ENCODE measurements at regions not wholly inside any gene's neighbourhood (a gene's known extent, or its start where the extent isn't known, plus 50 kb on each side); places are given as distances from the start of the nearest gene placed in this dataset.
A peak's percentile ranks its signal among the peaks of the same experiment; 100 is the strongest.

GRCh38 chr3:83513677-83514076 lies 1445.1 kb upstream of the CADM2 start:
- DNase-seq = no peak

DNA sequence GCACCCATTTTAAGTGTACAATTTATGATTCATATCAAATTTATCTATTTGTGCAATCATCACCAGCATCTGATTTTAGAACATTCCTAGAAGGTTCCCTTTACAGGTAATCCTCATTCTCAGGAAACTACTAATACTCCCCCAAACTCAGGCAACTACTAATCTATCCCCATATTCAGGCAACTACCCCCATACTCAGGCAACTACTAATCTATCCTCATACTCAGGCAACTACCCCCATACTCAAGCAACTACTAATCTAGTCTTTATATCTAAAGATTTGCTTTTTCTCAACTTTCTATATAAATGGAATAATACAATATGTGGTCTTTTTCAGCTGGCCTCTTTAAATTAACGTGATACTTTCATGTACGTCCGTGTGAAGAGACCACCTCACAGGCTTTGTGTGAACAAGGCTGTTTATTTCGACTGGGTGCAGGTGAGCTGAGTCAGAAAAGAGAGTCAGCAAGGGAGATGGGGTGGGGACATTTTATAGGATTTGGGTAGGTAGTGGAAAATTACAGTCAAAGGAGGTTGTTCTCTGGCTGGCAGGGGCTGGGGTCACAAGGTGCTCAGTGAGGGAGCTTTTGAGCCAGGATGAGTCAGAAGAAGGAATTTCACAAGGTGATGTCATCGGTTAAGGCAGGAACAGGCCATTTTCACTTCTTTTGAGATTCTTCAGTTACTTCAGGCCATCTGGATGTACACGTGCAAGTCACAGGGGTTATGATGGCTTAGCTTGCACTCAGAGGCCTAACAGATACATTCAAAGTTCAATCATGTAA lies 1444.5 kb upstream of the CADM2 start:
- DNase-seq = no peak

- DNase-seq = no peak
Measured at GRCh38 chr3:83515123-83515522, 1443.7 kb upstream of the CADM2 start.

DNA sequence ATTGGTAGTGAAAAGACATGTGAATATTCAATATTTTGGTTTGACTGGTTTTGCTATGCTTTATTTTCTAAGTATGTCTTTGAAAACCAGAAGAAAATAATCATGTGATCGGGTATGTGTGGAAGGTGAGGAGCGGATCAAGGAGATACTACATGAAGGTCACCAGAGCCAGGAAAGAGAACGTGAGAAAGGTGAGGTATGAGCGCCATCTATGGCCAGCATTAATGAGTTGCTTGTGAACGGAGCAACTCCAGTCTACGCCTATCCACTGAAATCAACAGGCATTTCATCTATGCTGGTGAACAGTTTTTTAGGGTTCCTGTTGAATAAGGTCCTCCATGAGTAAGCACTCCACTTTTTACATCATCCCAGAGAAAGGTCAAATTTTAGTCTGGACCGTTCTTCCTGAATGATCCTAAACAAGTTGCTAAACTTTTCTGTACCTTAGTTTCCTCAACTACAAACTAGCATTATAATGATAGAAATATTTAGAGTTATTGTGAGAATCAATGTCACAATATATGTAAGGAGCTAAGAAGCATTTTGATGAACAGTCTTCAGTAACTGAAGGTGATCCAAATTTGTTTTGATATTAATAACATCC lies 1435.2 kb upstream of the CADM2 start:
- peak; percentile 49 for DNase-seq

DNA sequence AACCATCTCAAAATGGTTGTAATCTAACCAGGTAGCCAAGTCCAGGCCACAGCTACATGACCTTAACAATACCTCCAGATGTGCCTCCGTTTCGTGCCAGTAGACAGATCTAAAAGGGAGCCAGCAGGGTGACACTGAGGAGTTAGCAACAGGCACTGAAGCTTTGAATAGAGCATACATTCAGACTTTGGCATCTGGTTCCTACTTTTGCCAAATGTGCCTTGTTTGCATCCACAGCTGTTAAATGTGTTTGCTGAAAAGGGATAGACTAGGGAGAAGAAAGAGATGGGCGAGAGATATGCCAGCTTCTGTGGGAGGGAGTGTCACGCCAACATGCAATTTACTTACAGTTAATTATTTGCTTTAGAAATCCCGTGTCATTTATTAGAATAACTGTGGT lies 1433.9 kb upstream of the CADM2 start:
- DNase-seq = peak; percentile 14

- DNase-seq = no peak
Measured at GRCh38 chr3:83559082-83559481, 1399.7 kb upstream of the CADM2 start.

DNA sequence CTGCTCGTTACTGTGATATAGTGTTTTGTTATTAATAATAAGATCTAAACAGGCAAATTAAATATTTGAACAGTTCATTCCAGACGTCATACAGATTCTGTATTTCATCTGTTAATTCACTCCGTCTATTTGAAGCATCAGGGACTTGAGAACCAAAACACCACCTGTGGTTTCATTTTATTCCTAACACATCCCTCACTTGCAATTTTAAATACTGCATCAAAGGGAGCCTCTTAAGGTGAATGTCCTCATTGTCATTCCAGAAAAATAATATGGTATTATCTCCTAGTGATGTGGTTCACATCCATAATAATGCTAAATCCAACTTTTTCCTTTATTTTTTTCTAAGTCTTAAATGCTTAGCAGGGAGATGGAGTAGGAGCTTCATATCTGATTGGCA lies 1390.9 kb upstream of the CADM2 start:
- no peak for DNase-seq

DNA sequence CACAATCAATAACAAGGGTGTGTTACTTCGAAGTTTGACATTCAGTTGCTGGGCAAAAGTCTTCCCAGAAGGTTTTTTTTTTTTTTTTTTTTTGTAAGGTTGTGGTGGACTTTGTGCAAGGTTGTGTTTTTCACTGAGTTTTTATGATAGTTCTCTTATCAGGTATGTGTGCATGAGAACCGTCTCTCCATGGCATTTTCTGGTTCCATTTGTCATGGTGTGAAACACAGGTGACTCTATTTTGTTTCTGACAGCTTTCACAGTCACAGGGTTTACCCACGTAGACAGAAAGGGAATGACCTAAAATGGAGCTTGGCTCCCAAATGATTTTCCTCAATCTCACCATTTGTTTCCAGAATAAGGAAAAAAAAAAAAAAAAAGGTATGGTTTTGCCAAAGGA lies 1377.2 kb upstream of the CADM2 start:
- DNase-seq = no peak

- no peak for DNase-seq
Measured at GRCh38 chr3:83601704-83602103, 1357.1 kb upstream of the CADM2 start.

DNA sequence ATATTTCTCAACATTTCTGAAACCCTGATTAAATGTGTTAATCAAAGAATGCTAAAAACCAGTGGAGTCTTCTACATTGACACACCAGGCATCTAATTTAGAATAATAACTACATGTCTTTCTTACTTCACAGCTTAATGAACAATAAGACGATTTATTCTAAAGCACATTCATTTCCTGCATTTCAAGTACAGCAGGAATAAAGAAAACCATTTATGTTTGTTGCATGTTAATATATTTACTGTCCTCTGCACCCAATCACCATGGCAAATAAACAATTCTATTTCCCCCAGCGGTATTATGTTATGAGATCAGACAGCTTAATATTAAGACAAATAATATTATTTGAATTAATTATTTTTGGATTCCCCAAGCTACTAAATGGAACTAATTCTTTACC lies 1336.3 kb upstream of the CADM2 start:
- no peak for DNase-seq

GRCh38 chr3:83625261-83625660 lies 1333.5 kb upstream of the CADM2 start:
- no peak for DNase-seq

DNA sequence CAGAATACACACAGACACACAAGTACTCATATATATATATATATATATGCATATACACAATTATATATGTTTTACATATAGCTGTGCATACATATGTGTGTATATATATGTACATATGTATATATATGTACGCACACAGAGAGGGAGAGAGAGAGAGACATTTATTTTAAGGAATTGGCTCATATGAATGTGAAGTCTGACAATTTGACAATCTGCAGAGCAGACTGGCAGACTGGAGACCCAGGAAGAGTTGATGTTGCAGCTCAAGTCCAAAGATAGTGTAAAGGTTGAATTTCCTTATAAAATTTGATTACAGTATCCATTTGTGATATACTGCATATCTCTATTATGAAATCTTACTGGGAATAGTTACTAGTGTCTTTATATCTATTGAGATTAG lies 1330.3 kb upstream of the CADM2 start:
- no peak for DNase-seq

DNA sequence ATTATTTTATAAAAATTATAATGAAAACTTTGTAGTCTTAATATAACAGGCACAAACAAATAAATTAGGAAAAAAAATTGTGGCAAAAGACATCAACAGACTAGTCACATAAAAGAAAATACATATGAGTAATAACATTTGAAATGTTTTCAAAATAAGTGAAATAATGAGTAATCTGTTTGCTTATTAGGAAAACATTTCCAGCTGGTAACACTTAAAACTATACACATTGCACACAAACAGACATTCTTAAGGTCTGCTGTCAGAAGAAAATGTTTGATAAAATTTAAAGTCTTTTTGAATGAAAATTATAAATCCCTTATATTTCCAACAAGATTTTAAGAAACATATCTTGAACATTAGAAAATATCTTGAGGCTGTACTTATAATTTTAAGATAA lies 1326.3 kb upstream of the CADM2 start:
- no peak for DNase-seq

GRCh38 chr3:83633758-83634157 lies 1325.0 kb upstream of the CADM2 start:
- no peak for DNase-seq

GRCh38 chr3:83649692-83650091 lies 1309.1 kb upstream of the CADM2 start:
- no peak for DNase-seq

- DNase-seq = no peak
Measured at GRCh38 chr3:83655083-83655482, 1303.7 kb upstream of the CADM2 start.

- DNase-seq = peak; percentile 29
Measured at GRCh38 chr3:83662381-83662960, 1296.3 kb upstream of the CADM2 start.

DNA sequence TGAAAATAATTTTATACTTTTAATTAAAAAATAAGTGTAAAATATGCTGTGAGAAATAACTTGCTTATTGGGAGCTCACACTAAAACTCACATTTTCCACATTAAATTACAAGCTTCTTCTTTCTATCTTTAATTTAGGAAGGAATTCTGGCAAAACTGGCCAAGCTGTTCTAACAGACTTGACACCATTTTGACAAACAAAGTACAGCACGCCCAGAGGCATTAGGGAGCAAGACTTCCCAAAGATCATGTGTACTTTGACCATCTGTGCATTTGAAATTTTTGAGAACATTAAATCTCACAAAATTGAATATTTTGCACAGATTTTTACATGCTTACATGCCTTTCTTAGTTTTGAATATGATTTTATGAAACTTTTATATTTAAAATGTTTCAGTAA lies 1288.4 kb upstream of the CADM2 start:
- no peak for DNase-seq

DNA sequence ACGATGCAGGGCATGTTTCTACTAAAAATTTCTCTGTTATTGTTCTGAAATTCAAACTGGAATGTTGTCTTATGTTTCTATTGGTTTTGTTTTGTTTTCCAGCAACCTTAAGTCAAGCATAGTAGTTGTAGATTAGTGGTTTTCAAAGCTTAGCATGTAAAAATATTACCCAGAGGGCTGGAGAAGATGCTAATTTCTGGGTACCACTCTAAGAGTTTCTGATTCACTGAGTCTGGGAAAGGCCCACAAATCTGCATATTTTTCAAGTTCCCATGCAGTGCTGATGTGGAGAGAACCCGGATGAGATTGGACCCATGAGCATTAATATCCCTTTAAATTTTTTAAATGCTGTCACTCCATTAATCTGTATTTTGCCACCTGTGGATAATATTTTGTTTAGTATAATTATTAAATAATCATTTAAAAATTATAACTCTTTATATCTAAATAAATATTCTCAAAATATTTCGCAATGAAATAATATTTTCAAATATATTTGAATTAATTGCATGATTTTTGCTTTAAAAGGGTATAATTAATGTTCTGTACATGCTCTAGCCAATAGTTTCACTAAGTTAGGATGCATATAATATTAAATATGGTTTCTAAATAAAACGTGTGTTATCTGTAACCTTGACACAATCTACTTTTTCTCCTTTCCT lies 1274.7 kb upstream of the CADM2 start:
- no peak for DNase-seq

DNA sequence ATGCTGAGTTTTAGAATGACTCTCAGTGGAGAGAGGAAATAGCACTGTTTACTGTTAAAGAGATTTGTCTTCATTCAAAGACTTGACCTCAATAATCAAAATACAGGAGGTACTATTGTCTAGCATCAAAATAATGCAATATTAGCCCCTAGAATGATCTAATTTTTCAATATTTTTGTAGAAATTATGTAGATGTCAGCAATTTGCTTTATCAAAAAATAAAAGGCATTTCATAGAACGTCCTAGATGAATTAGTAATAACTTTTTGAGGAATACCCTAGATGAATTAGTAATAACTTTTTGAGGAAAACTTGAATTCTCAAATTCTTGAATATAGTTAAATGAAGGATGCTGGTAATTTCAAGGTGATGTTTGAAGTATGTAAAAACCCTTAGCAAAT lies 1252.1 kb upstream of the CADM2 start:
- DNase-seq = no peak

DNA sequence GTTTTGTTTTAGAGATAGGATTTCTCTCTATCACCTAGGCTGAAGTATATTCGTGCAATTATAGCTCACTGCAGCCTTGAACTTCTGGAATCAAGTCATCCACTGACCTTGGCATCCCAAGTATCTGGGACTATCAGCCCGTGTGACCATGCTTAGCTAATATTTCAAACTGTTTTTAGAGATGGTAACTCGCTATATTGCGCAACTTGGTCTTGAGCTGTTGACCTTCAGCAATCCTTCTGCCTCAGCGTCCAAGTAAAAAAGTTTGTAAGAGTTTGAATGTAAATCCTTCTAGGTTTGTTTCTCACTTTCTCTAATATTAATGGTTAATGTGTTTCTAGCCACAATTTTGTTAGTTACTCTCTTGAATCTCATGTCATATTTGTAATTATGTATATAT lies 1243.5 kb upstream of the CADM2 start:
- no peak for DNase-seq

DNA sequence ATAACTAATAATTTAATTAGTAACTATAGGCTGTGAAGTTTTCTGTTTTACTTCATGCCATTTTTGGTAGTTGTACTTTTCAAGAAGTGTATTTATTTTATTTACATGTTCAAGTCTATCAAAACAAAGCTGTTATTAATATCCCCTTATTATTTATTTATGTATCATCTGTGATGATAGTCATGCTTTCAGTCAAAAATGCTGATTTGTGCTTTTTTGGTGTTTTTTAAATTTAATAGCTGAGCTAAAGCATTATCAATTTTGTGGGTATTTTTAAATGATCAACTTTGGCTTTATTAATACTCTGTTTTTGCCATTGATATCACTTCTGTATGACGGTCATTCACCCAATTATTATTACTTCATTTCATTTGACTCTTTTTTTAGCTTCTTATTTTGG lies 1229.2 kb upstream of the CADM2 start:
- DNase-seq = no peak

DNA sequence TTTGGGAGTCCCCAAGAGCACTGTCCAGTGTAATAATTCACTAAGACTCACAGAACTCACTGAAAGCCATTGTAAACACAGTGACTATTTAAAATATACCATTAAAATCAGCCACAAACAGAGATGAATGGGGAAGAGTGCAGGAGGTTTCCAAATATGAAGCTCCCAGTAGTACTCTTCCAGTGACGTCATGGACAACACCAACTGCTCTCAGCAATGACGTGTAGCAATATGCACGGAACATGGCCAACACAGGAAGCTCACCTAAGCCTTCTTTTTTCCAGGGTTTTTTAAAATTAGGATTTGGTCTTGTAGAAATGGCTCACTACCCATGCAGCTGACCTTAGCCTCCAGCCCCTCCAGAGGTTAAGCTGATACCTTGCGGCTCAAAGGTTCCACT lies 1224.1 kb upstream of the CADM2 start:
- no peak for DNase-seq

Measured in muscle of arm (tissue), 1 donor.